Neural cell (in vitro differentiated cells): ENCODE measurements at regions not wholly inside any gene's neighbourhood (a gene's known extent, or its start where the extent isn't known, plus 50 kb on each side); places are given as distances from the start of the nearest gene placed in this dataset.

Source experiments
- CTCF ChIP-seq: fragments of 450-650 bp; IDR thresholded peaks from 2 replicates; pipeline ENCODE4 v1.5.1; 2014; ENCODE audit warnings: antibody characterized with exemption, mild to moderate bottlenecking, moderate library complexity; ENCODE audit not compliant: poor library complexity, severe bottlenecking
- EP300 ChIP-seq: fragments of 450-650 bp; conservative IDR thresholded peaks from 2 replicates; pipeline ENCODE4 v1.6.1; 2014; ENCODE audit warnings: antibody characterized with exemption, mild to moderate bottlenecking, moderate library complexity; ENCODE audit not compliant: poor library complexity, severe bottlenecking
- EZH2 ChIP-seq: fragments of 200-600, 300-800 bp; shearing (Covaris generic), sonication (generic); IDR thresholded peaks from 2 replicates; pipeline ENCODE4 v1.6.1; 2014; ENCODE audit warnings: antibody characterized with exemption, low read length, borderline replicate concordance, mild to moderate bottlenecking; ENCODE audit not compliant: insufficient read depth, poor library complexity, severe bottlenecking
- POLR2AphosphoS5 ChIP-seq: IDR thresholded peaks from 2 replicates; pipeline ENCODE4 v1.6.1; 2012
- RAD21 ChIP-seq: fragments of 450-650 bp; conservative IDR thresholded peaks from 2 replicates; pipeline ENCODE4 v1.6.1; 2014; ENCODE audit warnings: antibody characterized with exemption, mild to moderate bottlenecking, moderate library complexity
- REST ChIP-seq: IDR thresholded peaks from 2 replicates; pipeline ENCODE4 v1.6.1; 2012; ENCODE audit warnings: borderline replicate concordance

DNA sequence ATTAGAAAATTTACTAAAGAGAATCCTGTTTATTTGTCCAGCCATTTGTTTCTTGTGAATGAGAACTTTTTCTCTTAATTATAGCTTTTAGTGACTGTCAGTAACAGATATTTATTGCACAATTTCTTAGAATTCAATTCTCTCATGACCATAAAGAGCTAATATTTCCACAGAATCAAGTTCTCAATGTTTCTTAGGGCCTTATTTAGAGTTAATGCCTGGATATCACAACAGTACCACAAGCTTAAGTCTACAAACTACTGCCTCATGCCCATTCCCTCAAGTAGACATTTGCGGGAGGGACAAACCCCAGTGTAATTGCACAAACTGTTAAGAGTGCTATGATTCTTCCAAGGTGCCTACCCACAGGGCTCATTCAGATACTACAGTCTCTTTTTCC lies 199.7 kb upstream of the POU2AF2 start:
- TF ChIP-seq CTCF (no peak), RAD21 (no peak), EZH2 (no peak), EP300 (no peak), POLR2AphosphoS5 (no peak), REST (no peak)
